Activated naive CD4-positive, alpha-beta T cell treated with anti-CD3 and anti-CD28 coated beads, Interleukin-2, amount 10 ng/mL, durations not matched to agents 7 days and 5 days (primary cell): ENCODE measurements at regions not wholly inside any gene's neighbourhood (a gene's known extent, or its start where the extent isn't known, plus 50 kb on each side); places are given as distances from the start of the nearest gene placed in this dataset.

ENCODE experiments used
- CTCF ChIA-PET: fragments of 350-600 bp; sonication (Branson Sonifier 250); formaldehyde crosslinking; loops from one replicate; lab custom pipeline; 2021; ENCODE audit warnings: antibody characterized with exemption; lab: Charles Lee
- DNase-seq: peaks from one replicate; pipeline ENCODE4 v3.0.0-alpha.2; 2020
- H3K27ac Mint-ChIP-seq: one replicate; pipeline ENCODE4 v1.8.0; 2021; ENCODE audit warnings: mild to moderate bottlenecking, moderate library complexity, mixed read lengths
- H3K27me3 Mint-ChIP-seq: one replicate; pipeline ENCODE4 v1.8.0; 2021; ENCODE audit warnings: mild to moderate bottlenecking, mixed read lengths
- H3K36me3 Mint-ChIP-seq: one replicate; pipeline ENCODE4 v1.8.0; 2021; ENCODE audit warnings: mixed read lengths
- H3K4me1 Mint-ChIP-seq: one replicate; pipeline ENCODE4 v1.8.0; 2021; ENCODE audit warnings: mixed read lengths
- H3K4me3 Mint-ChIP-seq: one replicate; pipeline ENCODE4 v1.8.0; 2021; ENCODE audit warnings: mild to moderate bottlenecking, moderate library complexity, mixed read lengths
- H3K9me3 Mint-ChIP-seq: one replicate; pipeline ENCODE4 v1.8.0; 2021; ENCODE audit warnings: mixed read lengths

DNA sequence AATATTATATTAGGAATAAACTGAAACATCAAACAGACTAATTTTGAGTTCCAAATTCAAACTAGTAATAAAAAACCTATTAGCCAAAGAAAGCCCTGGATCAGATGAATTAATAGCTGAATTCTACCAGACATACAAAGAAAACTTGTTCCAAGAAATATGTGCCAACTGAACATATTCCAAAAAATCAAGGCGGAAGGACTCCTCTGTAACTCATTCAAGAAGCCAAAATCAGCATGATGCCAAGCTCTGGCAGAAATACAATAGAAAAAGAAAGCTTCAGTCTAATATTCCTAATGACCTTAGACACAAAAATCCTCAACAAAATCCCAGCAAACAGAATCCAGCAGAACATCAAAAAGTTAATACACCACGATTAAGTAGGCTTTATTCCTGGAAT is 619.1 kb upstream of the COX7C start:
- Mint-ChIP-seq H3K9me3 (peaks cover 9% of the 10 kb centered on the region), H3K36me3 (no peaks in the 10 kb centered on the region), H3K27me3 (no peaks in the 10 kb centered on the region), H3K4me1 (no peaks in the 10 kb centered on the region), H3K27ac (no peak overlapping the region), H3K4me3 (no peak overlapping the region)
- no peak for DNase-seq
- CTCF ChIA-PET = no interaction called here

DNA sequence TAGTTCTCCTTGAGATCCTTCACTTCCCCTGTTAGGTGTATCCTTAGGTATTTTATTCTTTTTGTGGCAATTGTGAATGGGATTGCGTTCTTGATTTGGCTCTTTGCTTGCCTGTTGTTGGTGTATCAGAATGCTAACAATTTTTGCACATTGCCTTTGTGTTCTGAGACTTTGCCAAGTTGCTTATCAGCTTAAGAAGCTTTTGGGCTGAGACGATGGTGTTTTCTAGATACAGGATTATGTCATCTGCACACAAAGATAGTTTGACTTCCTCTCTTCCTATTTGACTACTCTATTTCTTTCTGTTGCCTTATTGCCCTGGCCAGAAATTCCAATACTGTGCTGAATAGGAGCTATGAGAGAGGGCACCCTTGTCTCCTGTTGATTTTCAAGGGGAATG is 609.4 kb upstream of the COX7C start:
- peaks cover 27% of the 10 kb centered on the region for H3K9me3 Mint-ChIP-seq
- CTCF ChIA-PET = no interaction called here
- DNase-seq = no peak
- H3K4me1 Mint-ChIP-seq = no peaks in the 10 kb centered on the region
- H3K4me3 Mint-ChIP-seq = no peak overlapping the region
- no peaks in the 10 kb centered on the region for H3K36me3 Mint-ChIP-seq
- H3K27me3 Mint-ChIP-seq = no peaks in the 10 kb centered on the region
- H3K27ac Mint-ChIP-seq = no peak overlapping the region

GRCh38 chr5:86008704-86009103 is 609.0 kb upstream of the COX7C start:
- H3K4me1 Mint-ChIP-seq = no peaks in the 10 kb centered on the region
- DNase-seq = no peak
- no peaks in the 10 kb centered on the region for H3K36me3 Mint-ChIP-seq
- H3K9me3 Mint-ChIP-seq = peaks cover 27% of the 10 kb centered on the region
- H3K4me3 Mint-ChIP-seq = no peak overlapping the region
- CTCF ChIA-PET = no interaction called here
- no peaks in the 10 kb centered on the region for H3K27me3 Mint-ChIP-seq
- H3K27ac Mint-ChIP-seq = no peak overlapping the region

- no peaks in the 10 kb centered on the region for H3K4me1 Mint-ChIP-seq
- H3K36me3 Mint-ChIP-seq = no peaks in the 10 kb centered on the region
Observed at GRCh38 chr5:86011937-86012336, 605.8 kb upstream of the COX7C start.

DNA sequence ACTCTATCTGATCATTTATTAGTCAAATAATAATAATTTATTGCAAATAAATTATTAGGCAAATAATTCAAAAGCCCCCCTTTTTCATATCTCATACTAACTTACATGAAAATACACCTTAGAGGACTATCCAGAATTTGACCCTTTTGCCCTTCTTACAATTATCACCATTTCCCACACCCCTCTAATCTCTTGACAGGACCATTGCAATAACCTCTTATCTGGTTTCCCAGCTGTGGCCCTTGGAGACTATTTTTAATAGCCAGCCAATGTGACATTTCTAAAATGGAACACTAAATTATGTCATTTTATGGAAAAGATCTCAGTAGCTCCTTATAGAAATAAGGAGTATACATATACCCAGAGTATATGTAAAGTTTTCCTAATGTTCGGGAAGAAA is 588.4 kb upstream of the COX7C start:
- Mint-ChIP-seq H3K4me1 (no peaks in the 10 kb centered on the region), H3K27ac (no peak overlapping the region), H3K9me3 (peaks cover 4% of the 10 kb centered on the region), H3K36me3 (no peaks in the 10 kb centered on the region), H3K27me3 (no peaks in the 10 kb centered on the region), H3K4me3 (no peak overlapping the region)
- DNase-seq = no peak
- CTCF ChIA-PET = no interaction called here

More at GRCh38 chr5:86011937-86012336, 605.8 kb upstream of the COX7C start:
- no peak for DNase-seq
- CTCF ChIA-PET = no interaction called here
- H3K4me3 Mint-ChIP-seq = no peak overlapping the region
- H3K9me3 Mint-ChIP-seq = peaks cover 25% of the 10 kb centered on the region
- H3K27ac Mint-ChIP-seq = no peak overlapping the region
- no peaks in the 10 kb centered on the region for H3K27me3 Mint-ChIP-seq

GRCh38 chr5:86030753-86031152 is 587.0 kb upstream of the COX7C start:
- no peak for DNase-seq
- no peak overlapping the region for H3K4me3 Mint-ChIP-seq
- no peak overlapping the region for H3K27ac Mint-ChIP-seq
- no peaks in the 10 kb centered on the region for H3K4me1 Mint-ChIP-seq
- H3K9me3 Mint-ChIP-seq = peaks cover 4% of the 10 kb centered on the region
- CTCF ChIA-PET = no interaction called here
- no peaks in the 10 kb centered on the region for H3K36me3 Mint-ChIP-seq
- H3K27me3 Mint-ChIP-seq = no peaks in the 10 kb centered on the region

- CTCF ChIA-PET = no interaction called here
- Mint-ChIP-seq H3K9me3 (peaks cover 2% of the 10 kb centered on the region), H3K36me3 (no peaks in the 10 kb centered on the region), H3K4me3 (no peak overlapping the region), H3K4me1 (no peaks in the 10 kb centered on the region), H3K27me3 (no peaks in the 10 kb centered on the region), H3K27ac (no peak overlapping the region)
- DNase-seq = no peak
Observed at GRCh38 chr5:86038566-86038965, 579.2 kb upstream of the COX7C start.

DNA sequence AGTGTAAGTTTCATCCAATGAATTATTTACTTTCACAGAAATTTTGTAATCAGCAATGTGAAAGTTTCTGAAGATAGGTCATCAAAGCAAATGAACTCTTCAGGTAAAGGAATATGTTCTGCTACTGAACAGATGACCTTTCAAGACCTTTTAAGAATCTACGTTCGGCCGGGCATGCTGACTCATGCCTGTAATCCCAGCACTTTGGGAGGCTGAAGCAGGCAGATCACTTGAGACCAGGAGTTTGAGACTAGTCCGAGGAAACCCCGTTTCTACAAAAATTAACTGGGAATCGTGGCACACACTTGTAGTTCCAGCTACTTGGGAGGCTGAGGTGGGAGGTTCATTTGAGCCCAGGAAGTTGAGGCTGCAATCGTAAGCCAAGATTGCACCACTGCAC is 578.4 kb upstream of the COX7C start:
- Mint-ChIP-seq H3K4me1 (no peaks in the 10 kb centered on the region), H3K4me3 (no peak overlapping the region), H3K9me3 (peaks cover 2% of the 10 kb centered on the region), H3K27me3 (no peaks in the 10 kb centered on the region), H3K27ac (no peak overlapping the region), H3K36me3 (no peaks in the 10 kb centered on the region)
- no peak for DNase-seq
- CTCF ChIA-PET = no interaction called here

DNA sequence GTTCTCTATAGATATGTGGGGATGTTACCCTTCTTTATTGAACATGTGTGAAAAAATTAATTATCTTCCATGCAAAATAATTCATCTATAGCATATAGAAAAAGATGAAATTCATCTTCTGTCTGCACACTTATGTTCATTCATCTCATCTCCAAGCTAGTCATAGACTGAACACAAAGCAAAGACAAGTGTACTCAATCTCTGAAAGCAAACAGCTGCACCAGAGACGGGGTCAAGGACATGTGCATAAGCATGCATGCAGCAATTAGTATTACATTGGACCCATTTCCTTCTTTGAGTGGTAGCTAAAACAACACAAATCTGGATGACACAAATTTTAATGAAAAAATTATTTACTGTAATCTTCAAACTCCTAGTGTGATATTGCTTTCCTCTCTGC is 547.0 kb upstream of the COX7C start:
- Mint-ChIP-seq H3K9me3 (no peaks in the 10 kb centered on the region), H3K36me3 (no peaks in the 10 kb centered on the region), H3K4me1 (no peaks in the 10 kb centered on the region), H3K27me3 (no peaks in the 10 kb centered on the region), H3K4me3 (no peak overlapping the region), H3K27ac (no peak overlapping the region)
- DNase-seq = no peak
- CTCF ChIA-PET = no interaction called here

- Mint-ChIP-seq H3K36me3 (no peaks in the 10 kb centered on the region), H3K27ac (no peak overlapping the region), H3K4me1 (no peaks in the 10 kb centered on the region), H3K4me3 (no peak overlapping the region), H3K9me3 (no peaks in the 10 kb centered on the region), H3K27me3 (no peaks in the 10 kb centered on the region)
- CTCF ChIA-PET = no interaction called here
- no peak for DNase-seq
Observed at GRCh38 chr5:86074297-86074696, 543.4 kb upstream of the COX7C start.

GRCh38 chr5:86075139-86075538 is 542.6 kb upstream of the COX7C start:
- CTCF ChIA-PET = no interaction called here
- Mint-ChIP-seq H3K36me3 (no peaks in the 10 kb centered on the region), H3K4me3 (no peak overlapping the region), H3K9me3 (no peaks in the 10 kb centered on the region), H3K27ac (no peak overlapping the region), H3K27me3 (no peaks in the 10 kb centered on the region), H3K4me1 (no peaks in the 10 kb centered on the region)
- DNase-seq = no peak

DNA sequence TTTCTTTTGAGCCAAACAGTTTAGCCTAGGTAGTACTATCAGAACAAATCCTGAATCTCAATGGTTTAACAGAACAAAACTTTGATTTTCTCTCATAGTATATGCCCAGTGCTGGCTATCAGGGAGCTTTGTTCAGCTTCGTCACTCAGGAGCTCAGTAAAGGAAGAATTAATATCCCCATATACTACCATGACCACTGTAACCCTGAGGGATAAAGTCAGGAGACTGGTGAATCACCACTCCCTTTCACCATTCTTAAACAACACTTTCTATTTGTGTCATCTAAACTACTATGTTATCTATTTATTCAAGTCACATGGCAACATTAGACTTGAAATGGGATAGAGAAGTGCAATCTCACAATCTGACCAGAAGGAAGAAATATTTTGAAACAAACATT is 522.6 kb upstream of the COX7C start:
- H3K27me3 Mint-ChIP-seq = no peaks in the 10 kb centered on the region
- no peaks in the 10 kb centered on the region for H3K4me1 Mint-ChIP-seq
- DNase-seq = no peak
- CTCF ChIA-PET = no interaction called here
- no peak overlapping the region for H3K4me3 Mint-ChIP-seq
- H3K27ac Mint-ChIP-seq = no peak overlapping the region
- H3K36me3 Mint-ChIP-seq = no peaks in the 10 kb centered on the region
- no peaks in the 10 kb centered on the region for H3K9me3 Mint-ChIP-seq

- H3K27me3 Mint-ChIP-seq = no peaks in the 10 kb centered on the region
- H3K4me3 Mint-ChIP-seq = no peak overlapping the region
- H3K9me3 Mint-ChIP-seq = no peaks in the 10 kb centered on the region
- H3K36me3 Mint-ChIP-seq = no peaks in the 10 kb centered on the region
- CTCF ChIA-PET = no interaction called here
- H3K4me1 Mint-ChIP-seq = no peaks in the 10 kb centered on the region
- H3K27ac Mint-ChIP-seq = no peak overlapping the region
- no peak for DNase-seq
Observed at GRCh38 chr5:86101966-86102365, 515.8 kb upstream of the COX7C start.

GRCh38 chr5:86108825-86109224 is 508.9 kb upstream of the COX7C start:
- Mint-ChIP-seq H3K9me3 (no peaks in the 10 kb centered on the region), H3K27ac (no peak overlapping the region), H3K36me3 (no peaks in the 10 kb centered on the region), H3K4me1 (no peaks in the 10 kb centered on the region), H3K27me3 (no peaks in the 10 kb centered on the region), H3K4me3 (no peak overlapping the region)
- CTCF ChIA-PET = no interaction called here
- DNase-seq = no peak

- Mint-ChIP-seq H3K9me3 (peaks cover 2% of the 10 kb centered on the region), H3K4me1 (no peaks in the 10 kb centered on the region), H3K27me3 (no peaks in the 10 kb centered on the region), H3K4me3 (no peak overlapping the region), H3K36me3 (no peaks in the 10 kb centered on the region), H3K27ac (no peak overlapping the region)
- CTCF ChIA-PET = no interaction called here
- no peak for DNase-seq
Observed at GRCh38 chr5:86112249-86112648, 505.5 kb upstream of the COX7C start.

GRCh38 chr5:86115164-86115563 is 502.6 kb upstream of the COX7C start:
- H3K4me1 Mint-ChIP-seq = no peaks in the 10 kb centered on the region
- H3K9me3 Mint-ChIP-seq = peaks cover 2% of the 10 kb centered on the region
- H3K36me3 Mint-ChIP-seq = no peaks in the 10 kb centered on the region
- H3K27me3 Mint-ChIP-seq = no peaks in the 10 kb centered on the region
- CTCF ChIA-PET = no interaction called here
- DNase-seq = no peak
- no peak overlapping the region for H3K4me3 Mint-ChIP-seq
- H3K27ac Mint-ChIP-seq = no peak overlapping the region
